GM12892 (cell line): ENCODE measurements at regions not wholly inside any gene's neighbourhood (a gene's known extent, or its start where the extent isn't known, plus 50 kb on each side); places are given as distances from the start of the nearest gene placed in this dataset.

Experiments
- POLR2AphosphoS5 ChIP-seq: IDR thresholded peaks from 2 replicates; pipeline ENCODE4 v1.6.1; 2011; ENCODE audit warnings: low read depth, low read length, control low read depth
- TAF1 ChIP-seq: IDR thresholded peaks from 2 replicates; pipeline ENCODE4 v1.6.1; 2011; ENCODE audit warnings: low read depth, mild to moderate bottlenecking, control low read depth, low read length, borderline replicate concordance

DNA sequence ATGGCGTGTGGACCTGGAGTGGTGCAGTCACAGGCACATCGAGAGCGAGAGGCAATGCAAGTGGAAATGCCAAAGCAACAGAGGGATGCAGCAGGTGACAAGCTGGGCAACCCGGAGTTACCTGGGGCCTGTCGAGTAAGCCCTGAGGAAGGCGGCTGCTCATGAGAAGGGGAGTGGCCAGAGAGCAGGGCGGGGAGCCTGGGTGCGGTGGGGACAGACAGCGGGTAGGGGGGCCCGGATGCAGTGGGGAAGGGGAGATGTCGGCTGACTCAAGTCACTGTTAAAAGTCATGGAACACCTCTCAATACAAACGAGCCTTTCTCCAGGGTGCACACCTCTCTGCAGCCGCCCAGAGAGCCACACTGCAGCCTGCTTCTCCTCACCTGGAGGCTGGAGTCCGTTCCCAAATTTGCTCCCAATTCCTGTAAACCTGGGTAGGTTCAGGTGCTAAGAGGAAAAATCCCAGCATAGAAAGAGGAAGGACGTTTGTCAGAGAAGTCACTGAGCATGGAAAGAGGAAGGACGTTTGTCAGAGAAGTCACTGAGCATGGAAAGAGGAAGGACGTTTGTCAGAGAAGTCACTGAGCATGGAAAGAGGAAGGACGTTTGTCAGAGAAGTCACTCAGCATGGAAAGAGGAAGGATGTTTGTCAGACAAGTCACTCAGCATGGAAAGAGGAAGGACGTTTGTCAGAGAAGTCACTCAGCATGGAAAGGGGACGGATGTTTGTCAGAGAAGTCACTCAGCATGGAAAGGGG lies 71.7 kb upstream of the TWIST2 start:
- no peak for TF ChIP-seq POLR2AphosphoS5
- no peak for TF ChIP-seq TAF1
